Choroid plexus epithelial cell (primary cell): ENCODE measurements at regions not wholly inside any gene's neighbourhood (a gene's known extent, or its start where the extent isn't known, plus 50 kb on each side); places are given as distances from the start of the nearest gene placed in this dataset.

Experiments used
- DNase-seq: peaks from one replicate; pipeline ENCODE4 v3.0.0-alpha.2; 2010; ENCODE audit warnings: low read depth
- H3K4me3 ChIP-seq: 2 replicates; pipeline ENCODE4 v1.5.1; 2011; ENCODE audit warnings: low read depth, mild to moderate bottlenecking, control low read depth, low read length, moderate library complexity
- CTCF ChIP-seq: conservative IDR thresholded peaks from 2 replicates; pipeline ENCODE4 v1.5.1; 2011; ENCODE audit warnings: low read depth, mild to moderate bottlenecking, control low read depth, inconsistent platforms, low read length, moderate library complexity

- DNase-seq: no peak
- H3K4me3 ChIP-seq: no peak overlapping the region
- no peak for TF ChIP-seq CTCF
Measured at GRCh38 chr1:110728388-110729001, 53.8 kb upstream of the KCNA3 start.

- no peak for TF ChIP-seq CTCF
- H3K4me3 ChIP-seq: no peak overlapping the region
- DNase-seq: no peak
Measured at GRCh38 chr1:110727246-110727645, 52.5 kb upstream of the KCNA3 start.

- no peak overlapping the region for H3K4me3 ChIP-seq
- TF ChIP-seq CTCF: no peak
- DNase-seq: no peak
Measured at GRCh38 chr1:110726755-110727154, 52.0 kb upstream of the KCNA3 start.
